Neural cell (in vitro differentiated cells): ENCODE measurements at regions not wholly inside any gene's neighbourhood (a gene's known extent, or its start where the extent isn't known, plus 50 kb on each side); places are given as distances from the start of the nearest gene placed in this dataset.

Experiments
- H2AFZ ChIP-seq: fragments of 200-600, 300-800 bp; sonication (generic), shearing (Covaris generic); 2 replicates; pipeline ENCODE4 v1.6.0; 2014; ENCODE audit warnings: low read depth, mild to moderate bottlenecking, antibody characterized with exemption, low read length, moderate library complexity
- H3F3A ChIP-seq: fragments of 200-600 bp; shearing (Covaris generic); 2 replicates; pipeline ENCODE4 v1.6.1; 2016; ENCODE audit warnings: mild to moderate bottlenecking, moderate library complexity, mixed read lengths, antibody characterized with exemption, low read length; ENCODE audit not compliant: insufficient read depth, poor library complexity, severe bottlenecking
- H3K27ac ChIP-seq: fragments of 200-600, 300-800 bp; sonication (generic), shearing (Covaris generic); 2 replicates; pipeline ENCODE4 v1.5.1; 2014; ENCODE audit warnings: mild to moderate bottlenecking, low read length, moderate library complexity
- H3K27me3 ChIP-seq: fragments of 300-800, 200-600 bp; sonication (generic), shearing (Covaris generic); 2 replicates; pipeline ENCODE4 v1.6.0; 2014; ENCODE audit warnings: mild to moderate bottlenecking, low read depth, low read length, moderate library complexity; ENCODE audit not compliant: insufficient read depth
- H3K36me3 ChIP-seq: fragments of 300-800, 200-600 bp; sonication (generic), shearing (Covaris generic); 2 replicates; pipeline ENCODE4 v1.5.1; 2014; ENCODE audit warnings: mild to moderate bottlenecking, antibody characterized with exemption, low read length, moderate library complexity; ENCODE audit not compliant: insufficient read depth
- H3K4me2 ChIP-seq: fragments of 300-800, 200-600 bp; sonication (generic), shearing (Covaris generic); 2 replicates; pipeline ENCODE4 v1.6.0; 2014; ENCODE audit warnings: mild to moderate bottlenecking, low read length
- H3K4me3 ChIP-seq: fragments of 300-800, 200-600 bp; sonication (generic), shearing (Covaris generic); 2 replicates; pipeline ENCODE4 v1.5.1; 2014; ENCODE audit warnings: mild to moderate bottlenecking, low read length, moderate library complexity
- H3K79me2 ChIP-seq: fragments of 200-600 bp; shearing (Covaris generic); replicated peaks from 2 replicates; pipeline ENCODE4 v1.6.0; 2014; ENCODE audit warnings: mild to moderate bottlenecking, low read length, moderate library complexity; ENCODE audit not compliant: insufficient read depth
- H3K9ac ChIP-seq: fragments of 300-800, 200-600 bp; sonication (generic), shearing (Covaris generic); 2 replicates; pipeline ENCODE4 v1.6.1; 2016; ENCODE audit warnings: mild to moderate bottlenecking, low read length, mixed read lengths
- H3K9me2 ChIP-seq: fragments of 200-600 bp; shearing (Covaris generic); 2 replicates; pipeline ENCODE4 v1.6.1; 2016; ENCODE audit warnings: mild to moderate bottlenecking, low read length, mixed read lengths; ENCODE audit not compliant: insufficient read depth
- H3K9me3 ChIP-seq: fragments of 200-600, 300-800 bp; sonication (generic), shearing (Covaris generic); 2 replicates; pipeline ENCODE4 v1.6.1; 2016; ENCODE audit warnings: mild to moderate bottlenecking, mixed run types, low read length, moderate library complexity, mixed read lengths
- H4K20me1 ChIP-seq: fragments of 200-600 bp; shearing (Covaris generic); 2 replicates; pipeline ENCODE4 v1.6.1; 2016; ENCODE audit warnings: mild to moderate bottlenecking, mixed run types; ENCODE audit not compliant: insufficient read depth
- CTCF ChIP-seq: fragments of 450-650 bp; IDR thresholded peaks from 2 replicates; pipeline ENCODE4 v1.5.1; 2014; ENCODE audit warnings: antibody characterized with exemption, mild to moderate bottlenecking, moderate library complexity; ENCODE audit not compliant: poor library complexity, severe bottlenecking
- EZH2 ChIP-seq: fragments of 200-600, 300-800 bp; shearing (Covaris generic), sonication (generic); IDR thresholded peaks from 2 replicates; pipeline ENCODE4 v1.6.1; 2014; ENCODE audit warnings: antibody characterized with exemption, low read length, borderline replicate concordance, mild to moderate bottlenecking; ENCODE audit not compliant: insufficient read depth, poor library complexity, severe bottlenecking
- MXI1 ChIP-seq: fragments of 450-650 bp; conservative IDR thresholded peaks from 2 replicates; pipeline ENCODE4 v1.6.1; 2014; ENCODE audit warnings: antibody characterized with exemption, mild to moderate bottlenecking; ENCODE audit not compliant: poor library complexity, severe bottlenecking
- POLR2AphosphoS5 ChIP-seq: IDR thresholded peaks from 2 replicates; pipeline ENCODE4 v1.6.1; 2012
- RAD21 ChIP-seq: fragments of 450-650 bp; conservative IDR thresholded peaks from 2 replicates; pipeline ENCODE4 v1.6.1; 2014; ENCODE audit warnings: antibody characterized with exemption, mild to moderate bottlenecking, moderate library complexity
- REST ChIP-seq: IDR thresholded peaks from 2 replicates; pipeline ENCODE4 v1.6.1; 2012; ENCODE audit warnings: borderline replicate concordance
- TAF1 ChIP-seq: IDR thresholded peaks from 2 replicates; pipeline ENCODE4 v1.6.1; 2012; ENCODE audit warnings: low read depth

- Histone ChIP-seq H3F3A (no peaks in the 10 kb centered on the region), H3K4me3 (no peak overlapping the region), H3K79me2 (no peaks in the 10 kb centered on the region), H3K9me3 (peaks cover 9% of the 10 kb centered on the region), H2AFZ (no peak overlapping the region), H3K9me2 (no peaks in the 10 kb centered on the region), H3K27ac (no peak overlapping the region), H3K36me3 (no peaks in the 10 kb centered on the region), H3K27me3 (no peaks in the 10 kb centered on the region), H4K20me1 (no peaks in the 10 kb centered on the region), H3K4me2 (no peak overlapping the region), H3K9ac (no peak overlapping the region)
- no peak for TF ChIP-seq RAD21
- no peak for TF ChIP-seq POLR2AphosphoS5
- TF ChIP-seq CTCF: no peak
- TF ChIP-seq REST: no peak
Measured at GRCh38 chr3:170713653-170714052, 127.8 kb upstream of the SLC7A14 start.

GRCh38 chr3:170712798-170713197, 126.9 kb upstream of the SLC7A14 start:
- no peak overlapping the region for H3K9ac ChIP-seq

More at GRCh38 chr3:170712798-170713197, 126.9 kb upstream of the SLC7A14 start:
- H4K20me1 ChIP-seq: no peaks in the 10 kb centered on the region
- H3K27ac ChIP-seq: no peak overlapping the region
- H2AFZ ChIP-seq: no peak overlapping the region
- TF ChIP-seq REST (no peak), POLR2AphosphoS5 (no peak), CTCF (no peak), MXI1 (no peak), TAF1 (no peak), RAD21 (no peak), EZH2 (no peak)
- peaks cover 9% of the 10 kb centered on the region for H3K9me3 ChIP-seq
- H3F3A ChIP-seq: no peaks in the 10 kb centered on the region
- no peaks in the 10 kb centered on the region for H3K36me3 ChIP-seq
- H3K4me3 ChIP-seq: no peak overlapping the region
- no peak overlapping the region for H3K4me2 ChIP-seq
- no peaks in the 10 kb centered on the region for H3K79me2 ChIP-seq
- H3K9me2 ChIP-seq: no peaks in the 10 kb centered on the region
- H3K27me3 ChIP-seq: no peaks in the 10 kb centered on the region
